ENCODE measurements at regions not wholly inside any gene's neighbourhood (a gene's known extent, or its start where the extent isn't known, plus 50 kb on each side); places are given as distances from the start of the nearest gene placed in this dataset.

DNA sequence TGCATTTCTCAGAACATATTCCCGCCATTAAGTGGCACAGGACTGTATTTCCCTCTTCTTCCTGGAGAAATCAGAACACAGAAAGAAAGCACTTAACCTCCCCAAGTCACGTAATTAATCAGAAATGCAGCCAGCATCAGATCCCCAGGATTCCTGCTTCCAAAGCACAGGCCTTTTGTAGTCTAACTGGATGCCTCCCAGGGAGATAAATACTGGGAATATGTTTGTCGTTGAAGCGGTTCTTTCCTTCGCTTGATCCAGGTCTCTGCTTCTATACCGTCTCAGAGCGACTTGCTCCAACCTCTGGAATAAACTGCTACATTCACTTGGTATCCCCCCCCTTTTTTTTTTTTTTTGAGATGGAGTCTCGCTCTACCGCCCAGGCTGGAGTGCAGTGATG is 198.6 kb downstream of the KBTBD8 start:
- DNase-seq (ENCODE audit: extremely low read depth, low read depth): no peak
- TF ChIP-seq CTCF (IDR thresholded peaks at IDR 0.05; ENCODE audit: low read depth, low read length): no peak

DNA sequence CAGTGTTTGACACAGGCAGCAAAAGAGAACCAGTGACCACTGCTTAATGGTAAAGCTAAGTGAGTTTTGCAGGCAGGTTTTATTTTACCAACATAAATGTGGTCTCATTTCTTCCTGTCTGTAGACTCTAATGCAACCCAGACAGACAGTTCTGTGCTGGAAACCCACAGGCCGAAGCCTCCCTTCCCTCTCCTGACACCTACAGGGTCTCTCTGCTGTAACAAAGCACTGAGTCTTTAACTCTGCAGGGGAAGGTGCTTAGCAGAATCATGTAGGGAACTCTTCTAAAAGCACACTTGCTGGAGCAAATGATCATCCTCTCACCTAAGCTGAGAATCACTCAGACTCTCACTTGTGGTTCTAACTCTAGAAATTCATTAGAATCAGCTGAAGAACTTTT is 200.3 kb downstream of the KBTBD8 start:
- TF ChIP-seq CTCF (IDR thresholded peaks at IDR 0.05; ENCODE audit: low read depth, low read length): no peak
- DNase-seq (ENCODE audit: extremely low read depth, low read depth): no peak

DNA sequence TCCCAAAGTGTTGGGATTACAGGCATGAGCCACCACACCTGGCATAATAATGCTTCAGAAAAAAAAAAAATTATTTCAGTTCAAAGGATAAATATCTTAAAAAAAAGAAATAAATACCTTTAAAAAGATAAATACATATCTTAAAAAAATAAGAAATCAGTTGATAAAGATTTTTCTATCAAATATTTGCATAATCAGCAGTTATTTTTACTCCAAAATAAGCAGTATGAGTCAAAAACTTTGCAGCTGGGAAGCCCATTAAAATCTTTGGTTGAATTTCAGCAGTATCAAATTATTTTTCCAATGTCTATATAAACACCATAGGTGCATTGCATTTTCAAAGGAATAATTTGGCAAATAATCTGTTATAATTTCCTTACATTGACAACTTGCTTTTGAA is 202.5 kb downstream of the KBTBD8 start:
- no peak for DNase-seq (ENCODE audit: extremely low read depth, low read depth)
- TF ChIP-seq CTCF (IDR thresholded peaks at IDR 0.05; ENCODE audit: low read depth, low read length): no peak

DNA sequence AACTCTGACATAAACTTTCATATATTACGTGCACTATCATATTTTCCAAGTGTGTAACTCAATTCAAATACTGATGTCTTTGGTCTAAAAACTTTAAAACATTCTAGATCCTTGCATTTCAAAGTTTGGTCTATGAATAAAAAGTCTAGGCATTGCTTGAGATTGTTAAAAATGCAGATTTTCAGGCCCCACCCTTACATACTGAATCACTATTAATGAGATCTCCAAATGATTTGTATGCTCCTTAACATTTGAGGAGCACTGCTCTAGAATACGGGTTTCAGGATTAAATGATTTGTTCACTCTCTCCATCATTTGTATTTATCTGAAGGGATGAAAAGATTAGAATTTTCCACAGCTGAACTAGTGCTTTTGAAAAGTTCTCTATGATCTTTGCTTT is 202.9 kb downstream of the KBTBD8 start:
- no peak for TF ChIP-seq CTCF (IDR thresholded peaks at IDR 0.05; ENCODE audit: low read depth, low read length)
- no peak for DNase-seq (ENCODE audit: extremely low read depth, low read depth)

GRCh38 chr3:67202053-67202452 is 203.9 kb downstream of the KBTBD8 start:
- no peak for DNase-seq (ENCODE audit: extremely low read depth, low read depth)
- TF ChIP-seq CTCF (IDR thresholded peaks at IDR 0.05; ENCODE audit: low read depth, low read length): no peak

DNA sequence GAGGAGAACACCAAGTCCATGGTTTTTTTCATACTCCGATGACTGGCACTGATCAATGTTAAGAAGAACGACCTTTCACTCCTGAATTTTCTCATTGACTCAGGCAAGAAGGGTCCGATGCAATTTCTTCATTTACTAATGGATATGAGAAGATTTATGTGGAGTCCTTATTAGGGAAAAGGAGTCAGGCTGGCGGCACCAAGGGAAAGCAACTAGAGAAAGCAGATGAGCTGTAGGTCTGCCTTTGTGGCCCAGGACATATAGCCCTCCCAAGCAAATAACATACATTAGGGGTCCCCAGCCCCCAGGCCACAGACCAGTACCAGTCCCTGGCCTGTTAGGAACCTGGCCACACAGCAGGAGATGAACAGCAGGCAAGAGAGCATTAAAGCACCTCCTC is 206.8 kb downstream of the KBTBD8 start:
- no peak for TF ChIP-seq CTCF (IDR thresholded peaks at IDR 0.05; ENCODE audit: low read depth, low read length)
- DNase-seq (ENCODE audit: extremely low read depth, low read depth): no peak

DNA sequence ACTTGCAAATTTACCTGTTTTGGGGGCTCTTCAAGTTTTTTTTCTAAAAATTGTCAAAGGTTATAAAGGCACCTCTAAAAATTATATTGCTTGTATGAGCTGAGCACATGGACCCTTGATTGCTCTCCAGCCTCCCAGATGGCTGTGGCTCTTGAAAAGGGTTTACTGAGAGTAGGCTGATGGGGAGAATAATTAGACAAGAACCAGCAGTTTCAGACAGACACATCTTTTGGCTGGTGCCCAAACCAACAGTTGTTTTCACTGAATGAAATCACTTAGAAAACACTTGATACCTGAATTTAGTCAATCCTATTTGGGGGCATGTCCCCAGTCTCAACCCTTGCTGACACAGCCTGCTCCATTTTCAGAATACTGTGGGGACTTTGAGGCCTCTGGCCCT is 217.6 kb downstream of the KBTBD8 start:
- TF ChIP-seq CTCF (IDR thresholded peaks at IDR 0.05; ENCODE audit: low read depth, low read length): no peak
- DNase-seq (ENCODE audit: extremely low read depth, low read depth): no peak
